HG02870 (cell line): ENCODE measurements at regions not wholly inside any gene's neighbourhood (a gene's known extent, or its start where the extent isn't known, plus 50 kb on each side); places are given as distances from the start of the nearest gene placed in this dataset.

Experiments used
- ATAC-seq: cut with Tn5 transposase; IDR thresholded peaks from one replicate; pipeline ENCODE4 v1.9.1; 2021; ENCODE audit warnings: mild to moderate bottlenecking, moderate library complexity; ENCODE audit not compliant: unreplicated experiment

- ATAC-seq, result peak; percentile 23
Observed at GRCh38 chr1:149841597-149842238, 57.6 kb upstream of the BOLA1 start.

- peak; percentile 64 for ATAC-seq
Observed at GRCh38 chr1:149842458-149843064, 56.8 kb upstream of the BOLA1 start.

- ATAC-seq, result no peak
Observed at GRCh38 chr1:149843431-149844041, 55.8 kb upstream of the BOLA1 start.

- ATAC-seq, result no peak
Observed at GRCh38 chr1:149844101-149844500, 55.3 kb upstream of the BOLA1 start.

GRCh38 chr1:149844650-149845255 lies 54.6 kb upstream of the BOLA1 start:
- no peak for ATAC-seq

- no peak for ATAC-seq
Observed at GRCh38 chr1:149845416-149845815, 54.0 kb upstream of the BOLA1 start.

GRCh38 chr1:149846042-149846441 lies 53.3 kb upstream of the BOLA1 start:
- no peak for ATAC-seq

GRCh38 chr1:149846593-149847466 lies 52.5 kb upstream of the BOLA1 start:
- ATAC-seq, result no peak

- no peak for ATAC-seq
Observed at GRCh38 chr1:149848340-149849110, 50.8 kb upstream of the BOLA1 start.

GRCh38 chr1:149849111-149849946 lies 50.0 kb upstream of the BOLA1 start:
- no peak for ATAC-seq
